Erythroblast (primary cell): ENCODE measurements at regions not wholly inside any gene's neighbourhood (a gene's known extent, or its start where the extent isn't known, plus 50 kb on each side); places are given as distances from the start of the nearest gene placed in this dataset.

Experiments used
- GATA1 ChIP-seq: IDR thresholded peaks from 2 replicates; pipeline ENCODE4 v1.6.1; 2011; ENCODE audit warnings: low read depth, mild to moderate bottlenecking, control low read depth, low read length, moderate library complexity
- POLR2A ChIP-seq: IDR thresholded peaks from 2 replicates; pipeline ENCODE4 v1.6.1; 2011; ENCODE audit warnings: mild to moderate bottlenecking, low read length

DNA sequence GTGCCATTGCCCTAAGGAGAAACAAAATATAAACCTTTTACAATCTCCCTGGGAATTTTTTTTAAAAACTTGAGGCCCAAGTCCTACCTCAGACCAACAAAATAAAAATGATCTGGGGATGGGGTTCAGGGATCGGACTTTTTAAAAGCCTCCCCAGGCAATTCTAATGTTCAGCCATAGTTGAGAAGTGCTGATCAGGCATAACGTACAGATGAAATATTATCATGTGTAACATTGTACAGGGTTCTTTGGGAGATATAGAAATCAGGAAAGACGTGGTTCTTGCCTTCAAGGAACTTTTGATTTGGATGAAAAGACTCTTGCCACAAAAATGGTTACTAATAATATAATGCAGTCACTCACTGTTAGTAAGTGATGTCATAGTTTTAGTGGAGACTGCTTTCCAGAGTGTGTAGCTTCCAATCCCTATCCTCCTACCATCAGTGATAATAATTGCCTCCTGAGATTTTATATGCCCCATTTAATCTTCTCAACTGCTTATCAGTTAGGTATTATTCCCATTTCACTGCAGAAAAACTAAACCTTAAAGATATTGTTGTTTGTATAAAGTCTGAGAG is 135.6 kb downstream of the BRMS1L start:
- no peak for TF ChIP-seq POLR2A
- no peak for TF ChIP-seq GATA1
